GM12878 (cell line): ENCODE measurements at regions not wholly inside any gene's neighbourhood (a gene's known extent, or its start where the extent isn't known, plus 50 kb on each side); places are given as distances from the start of the nearest gene placed in this dataset.

Experiments
- ATAC-seq: fragments of 200-7000 bp; cut with Tn5 transposase; 3 replicates; pipeline ENCODE4 v1.9.1; 2020; ENCODE audit warnings: mild to moderate bottlenecking, moderate library complexity
- BruUV-seq: library from RNA; stranded (reverse); fragments of 400-500 nt; replicated peaks from 2 replicates; lab custom pipeline; 2021; lab: Mats Ljungman, UMichigan
- CTCF ChIA-PET: fragments of 300-600 bp; sonication (Branson Sonifier 250); formaldehyde crosslinking; extraction: SDS; loops from one replicate; lab custom pipeline; 2021; ENCODE audit warnings: inconsistent platforms; lab: Yijun Ruan, JAX
- POLR2A ChIA-PET: fragments of 350-600 bp; formaldehyde crosslinking; extraction: SDS; loops from one replicate; lab custom pipeline; 2021; ENCODE audit warnings: inconsistent platforms; lab: Charles Lee
- RAD21 ChIA-PET: fragments of 300-600 bp; sonication (Branson Sonifier 250); formaldehyde crosslinking; loops from one replicate; lab custom pipeline; 2023; ENCODE audit warnings: antibody characterized with exemption; ENCODE audit not compliant: unreplicated experiment; lab: Charles Lee
- SMC1A ChIA-PET: fragments of 300-600 bp; sonication (Branson Sonifier 250); formaldehyde crosslinking; loops from one replicate; lab custom pipeline; 2023; ENCODE audit not compliant: unreplicated experiment, uncharacterized antibody; lab: Charles Lee
- DNase-seq: peaks from one replicate; pipeline ENCODE4 v3.0.0-alpha.2; 2011; ENCODE audit warnings: low read depth, low spot score
- FAIRE-seq: peaks from 3 replicates; lab custom pipeline; 2011; peaks lifted over from hg19 to GRCh38; lab: Jason Lieb, UNC
- H2AFZ ChIP-seq: 2 replicates; pipeline ENCODE4 v1.6.0; 2011; ENCODE audit warnings: low read depth, low read length, control low read depth; ENCODE audit not compliant: control insufficient read depth
- H3K27ac ChIP-seq: 2 replicates; pipeline ENCODE4 v1.5.1; 2011; ENCODE audit warnings: control low read depth; ENCODE audit not compliant: control insufficient read depth, insufficient read depth
- H3K27me3 ChIP-seq, 2 experiments: replicated peaks in 1 of 2; 2 replicates each; pipeline versions ENCODE4 v1.6.0 to v1.6.1; 2011; ENCODE audit warnings: low read length in 1 of 2; ENCODE audit not compliant: control insufficient read depth in 2 of 2, insufficient read depth in 2 of 2
- H3K36me3 ChIP-seq, 2 experiments: 2 replicates each; pipeline ENCODE4 v1.5.1; 2011; ENCODE audit warnings: low read length in 1 of 2; ENCODE audit not compliant: control insufficient read depth in 2 of 2, insufficient read depth in 2 of 2
- H3K4me1 ChIP-seq: 2 replicates; pipeline ENCODE4 v1.6.1; 2011; ENCODE audit warnings: mild to moderate bottlenecking, low read length, moderate library complexity, mixed read lengths; ENCODE audit not compliant: control insufficient read depth, insufficient read depth
- H3K4me2 ChIP-seq: 2 replicates; pipeline ENCODE4 v1.6.0; 2011; ENCODE audit warnings: control low read depth; ENCODE audit not compliant: control insufficient read depth, insufficient read depth
- H3K4me3 ChIP-seq: fragments of 200-600 bp; sonication (generic); 2 replicates; pipeline ENCODE4 v1.5.1; 2016
- H3K79me2 ChIP-seq: 2 replicates; pipeline ENCODE4 v1.6.0; 2011; ENCODE audit warnings: low read length; ENCODE audit not compliant: control insufficient read depth, insufficient read depth
- H3K9ac ChIP-seq: 2 replicates; pipeline ENCODE4 v1.8.0; 2011; ENCODE audit warnings: low read length, control low read depth, mixed read lengths; ENCODE audit not compliant: control insufficient read depth, insufficient read depth
- H3K9me3 ChIP-seq: replicated peaks from 3 replicates; pipeline ENCODE4 v1.5.1; 2011; ENCODE audit warnings: mild to moderate bottlenecking, low read length; ENCODE audit not compliant: control insufficient read depth, insufficient read depth
- H4K20me1 ChIP-seq: 2 replicates; pipeline ENCODE4 v1.6.0; 2011; ENCODE audit not compliant: control insufficient read depth, insufficient read depth
- FOXK2 ChIP-seq: fragments of 450-650 bp; IDR thresholded peaks from 2 replicates; pipeline ENCODE4 v1.6.1; 2017; ENCODE audit warnings: mild to moderate bottlenecking, moderate library complexity
- MLLT1 ChIP-seq: fragments of 450-650 bp; IDR thresholded peaks from 2 replicates; pipeline ENCODE4 v1.6.1; 2016; ENCODE audit warnings: mild to moderate bottlenecking
- POU2F2 ChIP-seq: IDR thresholded peaks from 3 replicates; pipeline ENCODE4 v1.6.1; 2011; ENCODE audit warnings: low read depth, mild to moderate bottlenecking, low read length, borderline replicate concordance
- RAD21 ChIP-seq: IDR thresholded peaks from 2 replicates; pipeline ENCODE4 v1.6.1; 2011; ENCODE audit warnings: mild to moderate bottlenecking, low read depth, low read length, moderate library complexity; ENCODE audit not compliant: insufficient read depth
- RBBP5 ChIP-seq: fragments of 200-600 bp; sonication (generic); conservative IDR thresholded peaks from 2 replicates; pipeline ENCODE4 v1.6.1; 2016
- TCF7 ChIP-seq: IDR thresholded peaks from 2 replicates; pipeline ENCODE4 v1.6.1; 2014; ENCODE audit warnings: antibody characterized with exemption, borderline replicate concordance
- WGBS: methylation state at CpG from one replicate; pipeline ENCODE4 v1.1.6; 2016; ENCODE audit warnings: low lambda C conversion rate; ENCODE audit not compliant: insufficient replicate concordance, insufficient coverage; ENCODE audit errors: missing lambda C conversion rate; 5-methylcytosine and 5-hydroxymethylcytosine counted together
- in situ Hi-C: fragments of 300-500 bp; cut with MboI; formaldehyde crosslinking; loops from 9 replicates; pipeline ENCODE4 v1.14.3; 2018; ENCODE audit warnings: mixed read lengths
- intact Hi-C: fragments of 100-400 bp; cut with micrococcal nuclease; formaldehyde crosslinking; loops from one replicate; pipeline ENCODE4 v1.14.2; 2022; ENCODE audit not compliant: unreplicated experiment
- TF ChIP-seq, protein P1 (sequence below), 3 experiments: IDR thresholded peaks in 2 of 3; conservative IDR thresholded peaks in 1 of 3; 2 replicates each; pipeline ENCODE4 v1.5.1; 2011; ENCODE audit warnings: low read depth in 3 of 3, low read length in 3 of 3, mild to moderate bottlenecking in 3 of 3, control low read depth in 2 of 3, moderate library complexity in 2 of 3, inconsistent platforms in 1 of 3, mixed read lengths in 1 of 3; ENCODE audit not compliant: control insufficient read depth in 2 of 3, insufficient read depth in 1 of 3; ENCODE audit errors: extremely low read depth in 1 of 3

GRCh38 chr15:35206060-35206675, 121.1 kb upstream of the NANOGP8 start:
- 97% methylated on average over 2 of the region's 2 CpGs for WGBS
- Histone ChIP-seq H3K27me3 (no peaks in the 10 kb centered on the region), H3K79me2 (no peaks in the 10 kb centered on the region), H3K9ac (no peak overlapping the region), H3K27ac (no peak overlapping the region), H3K4me3 (no peak overlapping the region), H3K9me3 (no peaks in the 10 kb centered on the region), H3K36me3 (no peaks in the 10 kb centered on the region), H2AFZ (no peak overlapping the region), H3K4me1 (no peaks in the 10 kb centered on the region), H3K4me2 (no peak overlapping the region), H4K20me1 (no peaks in the 10 kb centered on the region)
- in situ Hi-C loops: no loop called here
- RAD21 ChIA-PET: no interaction called here
- DNase-seq: no peak
- ATAC-seq: peak; percentile 49; the same call in 1 of the 3 replicates
- POLR2A ChIA-PET: no interaction called here
- SMC1A ChIA-PET: no interaction called here
- peak; percentile 83 for FAIRE-seq
- TF ChIP-seq RBBP5 (no peak), MLLT1 (no peak), TCF7 (no peak), FOXK2 (no peak), POU2F2 (no peak), RAD21 (no peak)
- TF ChIP-seq, protein P1, sequence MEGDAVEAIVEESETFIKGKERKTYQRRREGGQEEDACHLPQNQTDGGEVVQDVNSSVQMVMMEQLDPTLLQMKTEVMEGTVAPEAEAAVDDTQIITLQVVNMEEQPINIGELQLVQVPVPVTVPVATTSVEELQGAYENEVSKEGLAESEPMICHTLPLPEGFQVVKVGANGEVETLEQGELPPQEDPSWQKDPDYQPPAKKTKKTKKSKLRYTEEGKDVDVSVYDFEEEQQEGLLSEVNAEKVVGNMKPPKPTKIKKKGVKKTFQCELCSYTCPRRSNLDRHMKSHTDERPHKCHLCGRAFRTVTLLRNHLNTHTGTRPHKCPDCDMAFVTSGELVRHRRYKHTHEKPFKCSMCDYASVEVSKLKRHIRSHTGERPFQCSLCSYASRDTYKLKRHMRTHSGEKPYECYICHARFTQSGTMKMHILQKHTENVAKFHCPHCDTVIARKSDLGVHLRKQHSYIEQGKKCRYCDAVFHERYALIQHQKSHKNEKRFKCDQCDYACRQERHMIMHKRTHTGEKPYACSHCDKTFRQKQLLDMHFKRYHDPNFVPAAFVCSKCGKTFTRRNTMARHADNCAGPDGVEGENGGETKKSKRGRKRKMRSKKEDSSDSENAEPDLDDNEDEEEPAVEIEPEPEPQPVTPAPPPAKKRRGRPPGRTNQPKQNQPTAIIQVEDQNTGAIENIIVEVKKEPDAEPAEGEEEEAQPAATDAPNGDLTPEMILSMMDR (IDR thresholded peaks at IDR 0.05 in 2 of 3, conservative IDR thresholded peaks at IDR 0.05 in 1 of 3; ENCODE audit: control insufficient read depth in 2 of 3, extremely low read depth in 1 of 3, insufficient read depth in 1 of 3, low read depth in 3 of 3, low read length in 3 of 3): peak; percentile 11 to 49 (median 46); a peak in 5 of 6 replicates
- intact Hi-C loops: no loop called here
- CTCF ChIA-PET: interaction anchor here (1.4 kb wide), 1 partner anchor 126 kb away, joined by 4 read pairs; no protein-coding TSS in a partner anchor
- no TSS peak for BruUV-seq
